ENCODE measurements at regions not wholly inside any gene's neighbourhood (a gene's known extent, or its start where the extent isn't known, plus 50 kb on each side); places are given as distances from the start of the nearest gene placed in this dataset.
"Not testable (repeated sequence)": the region's sequence is repeated elsewhere in the genome, so short reads cannot be mapped to it uniquely, and the experiment has no call there.

DNA sequence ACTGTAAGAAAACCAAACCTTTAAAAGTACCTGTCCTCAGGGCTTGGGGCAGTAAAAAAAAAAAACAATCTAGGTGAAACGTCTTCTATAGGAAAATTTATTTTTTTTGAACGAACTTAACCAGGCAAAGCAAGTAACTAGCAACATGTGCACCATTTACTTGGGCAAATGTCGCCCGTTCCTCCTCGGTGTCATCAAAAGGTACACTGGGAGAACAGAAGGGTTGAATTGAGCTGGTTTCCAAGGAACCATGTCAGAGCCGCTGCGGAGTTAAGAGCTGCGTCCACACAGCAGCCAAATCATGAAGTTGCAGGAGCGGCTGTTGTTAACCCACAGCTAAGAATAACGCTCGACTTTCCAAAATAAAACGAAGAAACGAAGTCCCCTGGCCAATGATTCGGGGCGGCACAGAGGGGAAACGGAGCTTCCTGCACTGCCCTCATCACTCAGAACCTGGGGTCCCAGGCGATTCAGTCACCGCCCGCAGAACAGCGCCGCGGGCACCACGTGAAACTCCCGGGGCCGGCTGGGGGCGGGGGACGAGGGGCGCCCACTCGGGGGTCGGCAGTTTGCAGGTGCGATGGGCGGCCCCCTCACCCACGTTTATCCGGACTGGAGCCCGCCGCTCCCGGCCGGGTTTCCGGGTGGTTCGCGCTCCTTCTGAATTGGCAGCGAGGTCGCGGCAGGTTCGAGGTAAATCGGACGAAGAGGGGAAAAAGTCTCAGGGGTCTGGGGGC, 53.6 kb upstream of the PLGLB1 start:
- TF ChIP-seq, protein P1, sequence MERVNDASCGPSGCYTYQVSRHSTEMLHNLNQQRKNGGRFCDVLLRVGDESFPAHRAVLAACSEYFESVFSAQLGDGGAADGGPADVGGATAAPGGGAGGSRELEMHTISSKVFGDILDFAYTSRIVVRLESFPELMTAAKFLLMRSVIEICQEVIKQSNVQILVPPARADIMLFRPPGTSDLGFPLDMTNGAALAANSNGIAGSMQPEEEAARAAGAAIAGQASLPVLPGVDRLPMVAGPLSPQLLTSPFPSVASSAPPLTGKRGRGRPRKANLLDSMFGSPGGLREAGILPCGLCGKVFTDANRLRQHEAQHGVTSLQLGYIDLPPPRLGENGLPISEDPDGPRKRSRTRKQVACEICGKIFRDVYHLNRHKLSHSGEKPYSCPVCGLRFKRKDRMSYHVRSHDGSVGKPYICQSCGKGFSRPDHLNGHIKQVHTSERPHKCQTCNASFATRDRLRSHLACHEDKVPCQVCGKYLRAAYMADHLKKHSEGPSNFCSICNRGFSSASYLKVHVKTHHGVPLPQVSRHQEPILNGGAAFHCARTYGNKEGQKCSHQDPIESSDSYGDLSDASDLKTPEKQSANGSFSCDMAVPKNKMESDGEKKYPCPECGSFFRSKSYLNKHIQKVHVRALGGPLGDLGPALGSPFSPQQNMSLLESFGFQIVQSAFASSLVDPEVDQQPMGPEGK (CRISPR knock-in tag; IDR thresholded peaks at IDR 0.05; ENCODE audit: borderline replicate concordance), result not testable (repeated sequence)
- TF ChIP-seq, protein P2, sequence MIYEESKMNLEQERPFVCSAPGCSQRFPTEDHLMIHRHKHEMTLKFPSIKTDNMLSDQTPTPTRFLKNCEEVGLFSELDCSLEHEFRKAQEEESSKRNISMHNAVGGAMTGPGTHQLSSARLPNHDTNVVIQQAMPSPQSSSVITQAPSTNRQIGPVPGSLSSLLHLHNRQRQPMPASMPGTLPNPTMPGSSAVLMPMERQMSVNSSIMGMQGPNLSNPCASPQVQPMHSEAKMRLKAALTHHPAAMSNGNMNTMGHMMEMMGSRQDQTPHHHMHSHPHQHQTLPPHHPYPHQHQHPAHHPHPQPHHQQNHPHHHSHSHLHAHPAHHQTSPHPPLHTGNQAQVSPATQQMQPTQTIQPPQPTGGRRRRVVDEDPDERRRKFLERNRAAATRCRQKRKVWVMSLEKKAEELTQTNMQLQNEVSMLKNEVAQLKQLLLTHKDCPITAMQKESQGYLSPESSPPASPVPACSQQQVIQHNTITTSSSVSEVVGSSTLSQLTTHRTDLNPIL (CRISPR knock-in tag; IDR thresholded peaks at IDR 0.05; ENCODE audit: low read depth), result not testable (repeated sequence)
- not testable (repeated sequence) for TF ChIP-seq ZNF8 (CRISPR knock-in tag; IDR thresholded peaks at IDR 0.05); BACH2 (CRISPR knock-in tag; IDR thresholded peaks at IDR 0.05; ENCODE audit: borderline replicate concordance); ZC3H10 (CRISPR knock-in tag; IDR thresholded peaks at IDR 0.05); ZNF565 (CRISPR knock-in tag; conservative IDR thresholded peaks at IDR 0.05; ENCODE audit: low read depth); ZFP30 (CRISPR knock-in tag; IDR thresholded peaks at IDR 0.05)
- TF ChIP-seq, protein P3, sequence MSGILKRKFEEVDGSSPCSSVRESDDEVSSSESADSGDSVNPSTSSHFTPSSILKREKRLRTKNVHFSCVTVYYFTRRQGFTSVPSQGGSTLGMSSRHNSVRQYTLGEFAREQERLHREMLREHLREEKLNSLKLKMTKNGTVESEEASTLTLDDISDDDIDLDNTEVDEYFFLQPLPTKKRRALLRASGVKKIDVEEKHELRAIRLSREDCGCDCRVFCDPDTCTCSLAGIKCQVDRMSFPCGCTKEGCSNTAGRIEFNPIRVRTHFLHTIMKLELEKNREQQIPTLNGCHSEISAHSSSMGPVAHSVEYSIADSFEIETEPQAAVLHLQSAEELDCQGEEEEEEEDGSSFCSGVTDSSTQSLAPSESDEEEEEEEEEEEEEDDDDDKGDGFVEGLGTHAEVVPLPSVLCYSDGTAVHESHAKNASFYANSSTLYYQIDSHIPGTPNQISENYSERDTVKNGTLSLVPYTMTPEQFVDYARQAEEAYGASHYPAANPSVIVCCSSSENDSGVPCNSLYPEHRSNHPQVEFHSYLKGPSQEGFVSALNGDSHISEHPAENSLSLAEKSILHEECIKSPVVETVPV (CRISPR knock-in tag; IDR thresholded peaks at IDR 0.05), result not testable (repeated sequence)

Measured in SK-N-SH treated with all-trans-retinoic acid at 6 μM for 48 hours (cell line).